GM12864 (cell line): ENCODE measurements at regions not wholly inside any gene's neighbourhood (a gene's known extent, or its start where the extent isn't known, plus 50 kb on each side); places are given as distances from the start of the nearest gene placed in this dataset.
"Not testable (repeated sequence)": the region's sequence is repeated elsewhere in the genome, so short reads cannot be mapped to it uniquely, and the experiment has no call there.

ENCODE experiments used
- DNase-seq: peaks from one replicate; pipeline ENCODE4 v3.0.0-alpha.2; 2011; ENCODE audit warnings: low read depth
- H3K4me3 ChIP-seq: 2 replicates; pipeline ENCODE4 v1.5.1; 2011; ENCODE audit warnings: mild to moderate bottlenecking, low read depth, low read length, control low read depth
- TF ChIP-seq, protein P1 (sequence below): IDR thresholded peaks from 2 replicates; pipeline ENCODE4 v1.5.1; 2011; ENCODE audit warnings: low read depth, mild to moderate bottlenecking, moderate library complexity, low read length, control low read depth, inconsistent platforms; ENCODE audit errors: missing control alignments

DNA sequence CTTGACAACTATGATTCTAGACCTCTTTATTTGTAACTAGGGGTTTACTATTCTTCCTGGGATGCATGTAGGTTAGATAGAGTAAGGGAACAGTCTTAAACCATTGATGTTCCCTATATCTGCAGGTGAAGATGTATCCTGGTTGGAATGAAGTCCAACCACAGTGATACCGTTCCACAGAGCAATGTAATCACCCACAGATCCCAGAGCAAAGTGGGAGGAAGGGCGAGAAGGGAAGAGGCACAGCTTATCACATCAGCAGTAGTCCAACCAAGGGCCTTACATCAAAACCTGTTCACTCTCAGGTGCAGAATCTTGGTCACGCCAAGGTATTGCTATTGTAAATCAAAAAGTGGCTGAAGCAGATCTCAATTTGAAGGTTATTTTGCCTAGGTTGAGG, 61.8 kb upstream of the LIPC start:
- H3K4me3 ChIP-seq, result no peak overlapping the region
- no peak for DNase-seq

DNA sequence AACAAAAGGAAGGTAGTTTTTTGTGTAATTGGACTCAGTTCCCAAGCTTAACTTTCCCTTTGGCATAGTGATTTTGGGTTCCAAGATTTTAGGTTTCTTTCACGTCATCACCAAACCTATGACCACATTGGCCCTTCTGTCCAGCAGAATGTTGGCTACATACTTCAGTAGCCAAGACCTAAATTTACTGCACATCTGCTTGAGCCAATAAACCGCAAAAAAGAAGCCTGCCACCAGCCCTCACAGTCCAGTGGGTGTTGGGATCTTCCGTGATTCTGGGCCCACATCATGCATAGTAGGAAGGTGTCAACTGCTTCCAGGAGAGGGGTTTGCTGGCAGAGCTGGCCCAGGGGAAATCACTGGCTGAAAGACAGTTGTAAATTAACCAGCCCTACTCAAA, 57.6 kb upstream of the LIPC start:
- DNase-seq, result no peak
- no peak overlapping the region for H3K4me3 ChIP-seq
- TF ChIP-seq, protein P1, sequence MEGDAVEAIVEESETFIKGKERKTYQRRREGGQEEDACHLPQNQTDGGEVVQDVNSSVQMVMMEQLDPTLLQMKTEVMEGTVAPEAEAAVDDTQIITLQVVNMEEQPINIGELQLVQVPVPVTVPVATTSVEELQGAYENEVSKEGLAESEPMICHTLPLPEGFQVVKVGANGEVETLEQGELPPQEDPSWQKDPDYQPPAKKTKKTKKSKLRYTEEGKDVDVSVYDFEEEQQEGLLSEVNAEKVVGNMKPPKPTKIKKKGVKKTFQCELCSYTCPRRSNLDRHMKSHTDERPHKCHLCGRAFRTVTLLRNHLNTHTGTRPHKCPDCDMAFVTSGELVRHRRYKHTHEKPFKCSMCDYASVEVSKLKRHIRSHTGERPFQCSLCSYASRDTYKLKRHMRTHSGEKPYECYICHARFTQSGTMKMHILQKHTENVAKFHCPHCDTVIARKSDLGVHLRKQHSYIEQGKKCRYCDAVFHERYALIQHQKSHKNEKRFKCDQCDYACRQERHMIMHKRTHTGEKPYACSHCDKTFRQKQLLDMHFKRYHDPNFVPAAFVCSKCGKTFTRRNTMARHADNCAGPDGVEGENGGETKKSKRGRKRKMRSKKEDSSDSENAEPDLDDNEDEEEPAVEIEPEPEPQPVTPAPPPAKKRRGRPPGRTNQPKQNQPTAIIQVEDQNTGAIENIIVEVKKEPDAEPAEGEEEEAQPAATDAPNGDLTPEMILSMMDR, result no peak

More for the DNA sequence above, 61.8 kb upstream of the LIPC start:
- TF ChIP-seq, protein P1, result no peak

DNA sequence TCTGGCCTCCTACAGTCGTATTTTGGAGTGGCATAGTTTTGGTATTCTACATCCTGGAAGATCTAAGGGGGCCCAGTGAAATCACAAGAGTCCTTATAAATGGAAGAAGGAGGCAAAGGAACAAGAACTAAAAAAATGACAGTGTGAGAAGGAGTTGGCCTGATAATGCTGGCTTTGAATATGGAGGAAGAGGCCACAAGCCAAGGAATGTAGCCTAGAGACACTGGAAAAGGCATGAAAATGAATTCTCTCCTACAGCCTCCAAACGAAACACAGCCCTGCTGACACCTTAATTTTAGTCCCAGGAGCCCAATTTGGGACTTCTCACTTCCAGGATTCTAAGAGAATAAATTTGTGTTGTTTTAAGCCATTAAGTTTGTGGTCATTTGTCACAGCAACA, 54.6 kb upstream of the LIPC start:
- TF ChIP-seq, protein P1, result no peak
- DNase-seq, result no peak
- H3K4me3 ChIP-seq, result no peak overlapping the region

DNA sequence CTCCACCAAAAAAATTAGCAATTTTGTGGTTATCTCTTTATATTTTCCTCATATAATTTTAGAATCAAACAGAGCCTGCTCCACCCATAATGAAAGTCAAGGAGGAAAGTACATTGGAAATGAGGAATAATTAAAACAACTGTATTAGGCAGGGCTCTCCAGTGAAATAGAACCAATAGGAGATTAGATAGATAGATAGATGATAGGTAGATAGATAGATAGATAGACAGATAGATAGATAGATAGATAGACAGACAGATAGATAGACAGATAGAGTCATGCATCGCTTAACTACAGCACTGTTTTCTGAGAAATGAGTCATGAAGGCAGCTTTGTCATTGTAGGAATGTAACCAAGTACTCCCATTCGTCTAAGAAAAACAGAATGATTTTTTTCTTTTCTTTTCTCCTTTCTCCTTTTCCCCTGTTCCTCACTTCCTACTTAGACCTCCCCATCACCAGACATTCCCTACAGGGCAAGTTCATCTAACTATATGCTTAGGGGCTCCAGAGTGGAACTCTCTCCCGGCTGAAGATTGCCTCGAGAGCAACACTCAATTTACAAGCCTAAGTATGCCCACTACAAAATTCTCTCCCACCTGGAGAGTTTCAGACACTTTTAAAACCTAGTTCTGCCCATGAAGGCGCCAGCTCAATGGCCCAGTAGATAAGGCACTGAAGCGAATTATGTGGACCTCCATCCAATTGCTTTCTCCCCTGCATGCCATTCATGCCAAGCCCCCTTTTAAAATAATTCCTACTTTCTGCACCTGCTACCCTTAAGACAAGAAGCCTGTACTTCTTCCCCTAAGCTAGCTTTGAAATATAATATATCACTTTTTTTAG, 53.3 kb upstream of the LIPC start:
- DNase-seq, result no peak
- no peak overlapping the region for H3K4me3 ChIP-seq
- TF ChIP-seq, protein P1, result no peak

DNA sequence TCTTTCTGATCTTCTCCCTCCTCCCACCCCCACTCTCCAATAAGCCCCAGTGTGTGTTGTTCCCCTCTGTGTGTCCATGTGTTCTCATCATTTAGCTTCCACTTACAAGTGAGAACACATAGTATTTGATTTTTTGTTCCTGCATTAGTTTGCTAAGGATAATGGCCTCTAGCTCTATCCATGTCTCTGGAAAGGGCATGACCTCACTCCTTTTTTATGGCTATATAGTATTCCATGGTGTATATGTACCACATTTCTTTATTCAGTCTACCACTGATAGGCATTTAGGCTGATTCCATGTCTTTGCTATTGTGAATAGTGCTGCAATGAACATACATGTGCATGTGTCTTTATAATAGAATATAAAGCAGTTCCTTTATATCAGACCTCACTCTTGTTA, 52.3 kb upstream of the LIPC start:
- not testable (repeated sequence) for DNase-seq, H3K4me3 ChIP-seq

DNA sequence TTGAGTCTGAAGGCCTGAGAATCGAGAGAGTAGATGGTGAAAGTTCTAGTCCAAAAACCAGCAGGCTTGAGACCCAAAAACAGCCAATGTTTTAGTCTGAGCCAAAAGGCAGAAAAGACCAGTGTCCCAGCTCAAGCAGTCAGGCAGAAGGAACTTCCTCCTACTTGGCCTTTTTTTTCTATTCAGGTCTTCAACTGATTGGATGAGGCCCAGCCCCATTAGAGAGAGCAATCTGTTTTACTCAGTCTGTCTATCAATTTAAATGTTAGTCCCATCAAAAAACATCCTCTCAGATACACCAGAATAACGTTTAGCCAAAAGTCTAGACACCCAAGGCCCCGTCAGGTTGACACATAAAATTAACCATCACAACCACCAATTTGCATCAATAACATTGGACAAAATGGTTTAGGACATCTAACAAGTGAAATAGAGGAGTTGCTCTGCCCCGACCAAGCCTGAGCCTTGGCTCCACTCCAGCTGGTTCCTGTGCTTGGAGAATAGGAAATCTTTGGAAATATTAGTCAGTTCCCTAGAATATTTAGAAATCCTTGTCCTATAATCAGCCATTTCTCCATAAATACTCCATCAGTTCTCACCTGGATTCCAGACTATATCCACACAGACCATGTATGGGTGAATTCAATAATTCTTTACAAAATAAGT, 51.4 kb upstream of the LIPC start:
- no peak overlapping the region for H3K4me3 ChIP-seq
- TF ChIP-seq, protein P1, result no peak
- DNase-seq, result no peak

DNA sequence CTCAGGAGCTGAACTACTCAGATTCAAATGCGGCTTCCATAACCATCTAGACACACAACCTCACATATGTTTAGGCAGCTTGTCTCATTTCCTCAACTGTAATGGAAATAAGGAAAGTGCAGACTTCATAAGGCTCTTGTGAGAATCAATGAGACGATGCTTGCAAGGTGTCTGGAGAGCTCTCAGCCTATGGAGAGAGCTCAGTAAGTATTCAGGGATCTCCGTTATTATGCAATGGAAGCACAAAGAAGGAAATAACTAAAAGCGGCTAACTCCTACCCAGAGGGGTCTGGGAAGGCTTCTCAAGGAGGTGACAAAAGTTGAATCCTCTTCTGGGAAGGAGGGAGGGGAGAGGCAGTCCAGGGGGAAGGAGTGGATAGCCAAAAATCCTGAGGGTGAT, 50.1 kb upstream of the LIPC start:
- no peak for DNase-seq
- TF ChIP-seq, protein P1, result no peak

More for the DNA sequence above, 50.1 kb upstream of the LIPC start:
- no peak overlapping the region for H3K4me3 ChIP-seq
